Thyroid gland (tissue), 4 donors: ENCODE measurements at regions not wholly inside any gene's neighbourhood (a gene's known extent, or its start where the extent isn't known, plus 50 kb on each side); places are given as distances from the start of the nearest gene placed in this dataset.

Source experiments
- DNase-seq, 2 donors: peaks; one replicate each; pipeline ENCODE4 v3.0.0-alpha.2; 2019
- H3K27ac ChIP-seq, 3 donors: fragments of 200-600 bp; sonication (generic); 1 replicate in 2 of 3; 2 replicates in 1 of 3; pipeline ENCODE4 v1.5.1; 2016 to 2019; ENCODE audit warnings: mild to moderate bottlenecking in 1 of 3, moderate library complexity in 1 of 3
- H3K27me3 ChIP-seq: fragments of 200-600 bp; sonication (generic); one replicate; pipeline ENCODE4 v1.5.1; 2019
- H3K36me3 ChIP-seq, 2 donors: fragments of 200-600 bp; sonication (generic); one replicate each; pipeline ENCODE4 v1.5.1; 2016 to 2019
- H3K4me1 ChIP-seq, 2 donors: fragments of 200-600 bp; sonication (generic); one replicate each; pipeline ENCODE4 v1.5.1; 2017 to 2019
- H3K4me3 ChIP-seq, 3 donors: fragments of 200-600 bp; sonication (generic); replicated peaks in 1 of 3; 1 replicate in 2 of 3; 2 replicates in 1 of 3; pipeline ENCODE4 v1.5.1; 2016; ENCODE audit warnings: mild to moderate bottlenecking in 1 of 3
- H3K9me3 ChIP-seq: fragments of 200-600 bp; sonication (generic); one replicate; pipeline ENCODE4 v1.5.1; 2017
- POLR2A ChIP-seq, 2 donors: fragments of 450-650 bp; IDR thresholded peaks; one replicate each; pipeline ENCODE4 v1.6.1; 2017; ENCODE audit warnings: antibody characterized with exemption in 2 of 2, mild to moderate bottlenecking in 2 of 2, moderate library complexity in 1 of 2
- WGBS, 2 donors: methylation state at CpG; one replicate each; pipeline ENCODE4 v1.1.5; 2017; 5-methylcytosine and 5-hydroxymethylcytosine counted together
- intact Hi-C: fragments of 100-400 bp; cut with DNase I; formaldehyde crosslinking; loops from one replicate; pipeline ENCODE4 v1.15.1; 2023
- TF ChIP-seq, protein P1 (sequence below), 6 experiments: fragments of 200-600 bp in 3 of 6; fragments of 450-650 bp in 3 of 6; sonication (generic) in 3 of 6; IDR thresholded peaks; one replicate each; pipeline ENCODE4 v1.5.1; 2016 to 2019; ENCODE audit warnings: antibody characterized with exemption in 6 of 6, mild to moderate bottlenecking in 2 of 6, inconsistent platforms in 1 of 6, moderate library complexity in 1 of 6

DNA sequence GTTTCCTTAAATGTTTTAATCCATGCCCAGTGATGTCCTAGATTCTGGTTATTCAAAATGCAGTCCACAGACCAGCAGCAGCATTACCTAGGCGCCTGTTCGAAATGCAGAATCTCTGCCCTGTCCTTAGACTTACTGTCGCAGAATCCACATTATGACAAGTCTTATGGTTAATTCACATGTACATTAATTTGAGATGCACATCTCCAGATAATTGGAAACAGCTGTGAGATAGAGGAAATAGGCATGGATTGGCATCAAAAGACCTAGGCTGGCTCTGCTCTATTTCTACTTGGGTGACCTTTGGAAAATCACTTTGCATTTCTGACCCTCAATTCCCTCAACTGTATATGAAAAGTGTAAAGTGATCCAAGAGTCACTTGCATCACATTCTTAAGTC, 700.7 kb downstream of the DIAPH3 start:
- TF ChIP-seq POLR2A (IDR thresholded peaks at IDR 0.05): no peak
- TF ChIP-seq, protein P1, sequence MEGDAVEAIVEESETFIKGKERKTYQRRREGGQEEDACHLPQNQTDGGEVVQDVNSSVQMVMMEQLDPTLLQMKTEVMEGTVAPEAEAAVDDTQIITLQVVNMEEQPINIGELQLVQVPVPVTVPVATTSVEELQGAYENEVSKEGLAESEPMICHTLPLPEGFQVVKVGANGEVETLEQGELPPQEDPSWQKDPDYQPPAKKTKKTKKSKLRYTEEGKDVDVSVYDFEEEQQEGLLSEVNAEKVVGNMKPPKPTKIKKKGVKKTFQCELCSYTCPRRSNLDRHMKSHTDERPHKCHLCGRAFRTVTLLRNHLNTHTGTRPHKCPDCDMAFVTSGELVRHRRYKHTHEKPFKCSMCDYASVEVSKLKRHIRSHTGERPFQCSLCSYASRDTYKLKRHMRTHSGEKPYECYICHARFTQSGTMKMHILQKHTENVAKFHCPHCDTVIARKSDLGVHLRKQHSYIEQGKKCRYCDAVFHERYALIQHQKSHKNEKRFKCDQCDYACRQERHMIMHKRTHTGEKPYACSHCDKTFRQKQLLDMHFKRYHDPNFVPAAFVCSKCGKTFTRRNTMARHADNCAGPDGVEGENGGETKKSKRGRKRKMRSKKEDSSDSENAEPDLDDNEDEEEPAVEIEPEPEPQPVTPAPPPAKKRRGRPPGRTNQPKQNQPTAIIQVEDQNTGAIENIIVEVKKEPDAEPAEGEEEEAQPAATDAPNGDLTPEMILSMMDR (IDR thresholded peaks at IDR 0.05): no peak
- Histone ChIP-seq H3K4me1 (peaks cover 0 to 8% of the 10 kb centered on the region in 2 donors), H3K27ac (no peak overlapping the region), H3K36me3 (no peaks in the 10 kb centered on the region), H3K27me3 (no peaks in the 10 kb centered on the region), H3K9me3 (no peaks in the 10 kb centered on the region), H3K4me3 (no peak overlapping the region)
- 94 to 100% methylated on average over 3 of the region's 3 CpGs for WGBS, 2 donors
- DNase-seq: no peak
- intact Hi-C loops: no loop called here

DNA sequence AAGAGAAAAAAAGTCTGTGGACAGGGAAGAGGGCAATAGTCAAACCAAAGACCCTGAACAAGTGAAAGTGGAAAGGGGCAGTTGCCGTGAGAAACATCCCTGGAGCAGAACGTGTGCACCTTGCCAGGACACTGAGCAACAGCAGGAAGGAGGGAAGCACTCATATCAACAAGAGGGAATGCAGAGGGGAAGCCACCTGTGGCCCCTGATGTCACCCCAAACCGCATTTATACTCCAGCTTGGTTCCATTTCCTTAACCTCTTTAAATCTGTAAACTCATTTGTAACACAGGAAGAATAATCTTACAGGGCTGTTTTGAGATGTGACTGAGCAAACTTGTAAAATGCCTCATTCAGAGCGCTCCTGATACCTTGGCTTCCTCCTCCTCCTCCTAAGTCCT, 698.8 kb downstream of the DIAPH3 start:
- H3K27me3 ChIP-seq: no peaks in the 10 kb centered on the region
- H3K4me1 ChIP-seq: peaks cover 0 to 8% of the 10 kb centered on the region in 2 donors
- no peak overlapping the region for H3K27ac ChIP-seq
- intact Hi-C loops: no loop called here
- WGBS, 2 donors: 43 to 45% methylated on average over 4 of the region's 4 CpGs
- H3K4me3 ChIP-seq: no peak overlapping the region
- peak in 1 of 2 donors; percentile 6 for DNase-seq
- no peaks in the 10 kb centered on the region for H3K36me3 ChIP-seq
- TF ChIP-seq, protein P1 (IDR thresholded peaks at IDR 0.05): no peak
- TF ChIP-seq POLR2A (IDR thresholded peaks at IDR 0.05): no peak
- no peaks in the 10 kb centered on the region for H3K9me3 ChIP-seq

DNA sequence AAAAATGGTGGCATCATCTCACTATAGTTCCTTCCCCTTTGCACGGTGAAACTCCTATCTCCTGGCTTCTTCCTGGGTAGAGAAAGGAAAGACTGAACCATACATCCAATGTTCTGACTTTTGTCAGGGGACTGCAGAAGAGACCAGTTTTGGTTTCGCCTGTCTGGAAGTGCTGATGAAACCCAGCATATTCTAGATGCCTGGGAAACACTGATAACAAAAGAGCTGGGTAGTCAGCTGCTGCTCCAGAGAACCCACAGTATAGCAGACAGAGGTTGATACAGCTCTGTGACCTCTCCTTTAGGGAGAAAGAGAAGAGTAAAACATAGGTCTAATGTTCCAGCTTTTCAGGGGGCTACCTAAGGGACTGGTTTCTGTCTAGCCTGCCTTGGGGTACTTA, 695.3 kb downstream of the DIAPH3 start:
- no peaks in the 10 kb centered on the region for H3K9me3 ChIP-seq
- H3K36me3 ChIP-seq: no peaks in the 10 kb centered on the region
- intact Hi-C loops: no loop called here
- 92 to 94% methylated on average over 2 of the region's 2 CpGs for WGBS, 2 donors
- peaks cover 0 to 8% of the 10 kb centered on the region in 2 donors for H3K4me1 ChIP-seq
- no peak overlapping the region for H3K27ac ChIP-seq
- no peak overlapping the region for H3K4me3 ChIP-seq
- TF ChIP-seq, protein P1 (IDR thresholded peaks at IDR 0.05): no peak
- no peak for TF ChIP-seq POLR2A (IDR thresholded peaks at IDR 0.05)
- no peaks in the 10 kb centered on the region for H3K27me3 ChIP-seq
- no peak for DNase-seq

DNA sequence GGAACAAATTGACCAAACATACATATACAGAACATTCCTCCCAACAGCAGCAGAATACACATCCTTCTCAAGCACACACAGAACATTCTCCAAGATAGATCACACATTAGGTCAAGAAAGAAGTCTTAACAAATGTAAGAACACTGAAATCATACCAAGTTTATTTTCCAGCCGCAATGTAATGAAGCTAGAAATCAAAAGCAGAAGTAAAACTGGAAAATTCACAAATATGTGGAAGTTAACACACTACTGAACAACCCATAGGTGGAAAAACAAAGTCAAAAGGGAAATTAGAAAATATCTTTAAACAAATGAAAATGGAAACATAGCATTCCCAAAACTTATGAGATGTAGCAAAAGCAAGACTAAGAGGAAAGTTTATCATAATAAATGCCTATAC, 692.6 kb downstream of the DIAPH3 start:
- Histone ChIP-seq H3K27ac (no peak overlapping the region), H3K27me3 (no peaks in the 10 kb centered on the region), H3K36me3 (no peaks in the 10 kb centered on the region), H3K4me1 (no peaks in the 10 kb centered on the region), H3K4me3 (no peak overlapping the region), H3K9me3 (no peaks in the 10 kb centered on the region)
- no peak for DNase-seq
- TF ChIP-seq, protein P1 (IDR thresholded peaks at IDR 0.05): no peak
- no peak for TF ChIP-seq POLR2A (IDR thresholded peaks at IDR 0.05)
- intact Hi-C loops: no loop called here
- WGBS, 2 donors: 46 to 97% methylated on average over 1 of the region's 1 CpG

DNA sequence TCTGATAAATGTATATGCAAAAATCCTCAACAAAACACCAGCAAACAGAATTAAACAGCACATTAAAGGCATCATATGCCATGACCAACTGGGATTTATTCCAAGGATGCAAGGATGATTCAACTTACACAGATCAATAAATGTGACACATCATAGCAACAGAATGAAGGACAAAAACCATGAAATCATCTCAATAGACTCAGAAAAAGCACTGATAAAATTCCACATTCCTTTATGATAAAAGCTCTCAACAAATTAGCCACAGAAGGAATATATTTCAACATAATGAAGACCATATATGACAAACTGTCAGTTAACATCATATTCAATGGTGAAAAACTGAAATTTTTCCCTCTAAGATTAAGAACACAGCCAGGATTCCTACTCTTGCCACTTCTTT, 691.6 kb downstream of the DIAPH3 start:
- Histone ChIP-seq H3K9me3 (no peaks in the 10 kb centered on the region), H3K27ac (no peak overlapping the region), H3K27me3 (no peaks in the 10 kb centered on the region), H3K4me3 (no peak overlapping the region), H3K4me1 (no peaks in the 10 kb centered on the region), H3K36me3 (no peaks in the 10 kb centered on the region)
- intact Hi-C loops: no loop called here
- TF ChIP-seq, protein P1 (IDR thresholded peaks at IDR 0.05): no peak
- TF ChIP-seq POLR2A (IDR thresholded peaks at IDR 0.05): no peak
- no peak for DNase-seq
